Activated CD4-positive, alpha-beta T cell treated with anti-CD3 and anti-CD28 coated beads, Interleukin-2, amount 10 ng/mL, durations not matched to agents 7 days and 5 days (primary cell): ENCODE measurements at regions not wholly inside any gene's neighbourhood (a gene's known extent, or its start where the extent isn't known, plus 50 kb on each side); places are given as distances from the start of the nearest gene placed in this dataset.

Experiments
- CTCF ChIA-PET: fragments of 350-600 bp; sonication (Branson Sonifier 250); formaldehyde crosslinking; loops from one replicate; lab custom pipeline; 2021; ENCODE audit warnings: antibody characterized with exemption; lab: Charles Lee
- POLR2A ChIA-PET: fragments of 350-600 bp; sonication (Branson Sonifier 250); formaldehyde crosslinking; loops from one replicate; lab custom pipeline; 2021; ENCODE audit warnings: antibody characterized with exemption; lab: Charles Lee
- DNase-seq: peaks from one replicate; pipeline ENCODE4 v3.0.0-alpha.2; 2020
- H3K27ac Mint-ChIP-seq: one replicate; pipeline ENCODE4 v1.8.0; 2021; ENCODE audit warnings: mild to moderate bottlenecking, moderate library complexity, mixed read lengths
- H3K27me3 Mint-ChIP-seq: one replicate; pipeline ENCODE4 v1.8.0; 2021; ENCODE audit warnings: mixed read lengths
- H3K36me3 Mint-ChIP-seq: one replicate; pipeline ENCODE4 v1.8.0; 2021; ENCODE audit warnings: low read depth, mixed read lengths
- H3K4me1 Mint-ChIP-seq: one replicate; pipeline ENCODE4 v1.8.0; 2021; ENCODE audit warnings: mixed read lengths
- H3K4me3 Mint-ChIP-seq: one replicate; pipeline ENCODE4 v1.8.0; 2021; ENCODE audit warnings: mild to moderate bottlenecking, moderate library complexity, mixed read lengths
- H3K9me3 Mint-ChIP-seq: one replicate; pipeline ENCODE4 v1.8.0; 2021; ENCODE audit warnings: mixed read lengths

DNA sequence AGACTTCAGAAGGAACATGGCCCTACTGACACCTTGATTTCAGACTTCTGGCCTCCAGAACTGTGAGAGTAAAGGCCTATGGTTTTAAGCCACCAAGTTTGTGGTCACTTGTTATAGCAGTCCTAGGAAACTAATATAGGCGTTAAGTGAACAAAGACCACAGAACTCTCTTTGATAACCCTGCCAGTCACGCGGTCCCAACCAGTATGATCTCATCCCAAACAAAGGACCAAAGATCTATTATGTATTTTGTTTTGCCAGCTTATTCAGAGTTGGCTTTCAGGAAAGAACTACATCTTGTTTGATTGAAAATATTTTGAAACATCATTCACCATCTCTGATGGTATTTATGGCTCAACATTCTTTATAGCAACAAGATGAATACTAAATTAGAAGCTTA is 294.4 kb upstream of the SLCO3A1 start:
- Mint-ChIP-seq H3K4me1 (no peaks in the 10 kb centered on the region), H3K27ac (no peak overlapping the region), H3K27me3 (peaks cover 14% of the 10 kb centered on the region), H3K4me3 (no peak overlapping the region), H3K36me3 (no peaks in the 10 kb centered on the region), H3K9me3 (no peaks in the 10 kb centered on the region)
- CTCF ChIA-PET, result no interaction called here
- DNase-seq, result no peak
- POLR2A ChIA-PET, result no interaction called here

DNA sequence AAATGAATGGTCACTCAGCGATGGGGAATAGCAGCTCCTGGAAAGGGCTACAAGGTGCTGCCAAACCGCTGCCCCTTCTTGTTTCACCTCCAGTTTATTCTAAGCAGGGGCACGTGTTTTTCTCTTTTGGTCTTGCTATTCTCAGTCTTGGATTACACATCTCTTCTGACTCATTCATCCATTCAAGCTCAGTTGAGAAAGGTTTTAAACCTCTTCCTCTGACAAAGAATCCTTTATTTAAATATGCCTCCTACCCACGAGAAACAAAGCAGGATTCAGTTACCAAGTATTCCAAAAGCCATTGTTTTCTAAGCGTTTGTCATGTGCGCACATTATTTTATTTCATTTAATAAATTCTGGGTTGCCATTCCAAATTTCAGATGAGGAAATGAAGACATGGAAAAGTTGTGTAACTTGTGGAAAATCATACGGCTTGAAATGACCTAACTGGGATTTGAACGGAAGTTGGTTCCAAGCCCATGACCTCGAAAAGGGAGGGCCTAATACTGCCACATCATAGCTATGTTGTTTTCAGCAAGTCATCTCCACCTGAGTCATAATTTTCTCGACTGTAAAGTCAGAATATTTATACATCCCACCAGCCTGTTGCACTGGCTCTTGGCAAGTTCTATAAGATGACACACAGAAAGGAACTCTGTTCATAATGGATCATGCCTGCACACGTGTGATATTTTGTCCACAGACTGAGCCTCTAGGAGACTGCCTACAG is 292.0 kb upstream of the SLCO3A1 start:
- no peak for DNase-seq
- no peaks in the 10 kb centered on the region for H3K4me1 Mint-ChIP-seq
- H3K9me3 Mint-ChIP-seq, result no peaks in the 10 kb centered on the region
- H3K27me3 Mint-ChIP-seq, result peaks cover 28% of the 10 kb centered on the region
- ChIA-PET POLR2A (no interaction called here), CTCF (no interaction called here)
- no peak overlapping the region for H3K27ac Mint-ChIP-seq
- H3K4me3 Mint-ChIP-seq, result no peak overlapping the region
- H3K36me3 Mint-ChIP-seq, result no peaks in the 10 kb centered on the region

DNA sequence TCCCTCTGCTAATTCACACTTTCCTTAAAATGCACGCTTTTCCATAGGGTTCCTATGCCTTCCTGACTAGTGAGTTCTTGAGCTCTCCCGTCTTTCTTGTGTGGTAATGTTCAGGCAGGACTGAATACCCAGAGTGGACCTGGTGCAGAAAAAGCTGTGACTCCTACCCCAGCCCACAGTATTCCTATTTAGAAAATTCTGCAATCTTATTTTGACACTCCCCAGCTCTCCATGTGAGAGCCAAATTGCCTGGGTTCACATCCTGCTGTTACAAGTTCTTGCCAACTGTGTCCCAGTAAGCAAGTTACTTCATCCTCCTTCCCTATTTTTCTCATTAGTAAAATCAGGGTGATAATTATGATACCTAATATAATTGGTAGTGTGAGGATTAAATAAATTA is 290.8 kb upstream of the SLCO3A1 start:
- H3K27me3 Mint-ChIP-seq, result peaks cover 37% of the 10 kb centered on the region
- H3K4me1 Mint-ChIP-seq, result no peaks in the 10 kb centered on the region
- no peak overlapping the region for H3K27ac Mint-ChIP-seq
- no peak overlapping the region for H3K4me3 Mint-ChIP-seq
- no peaks in the 10 kb centered on the region for H3K9me3 Mint-ChIP-seq
- POLR2A ChIA-PET, result no interaction called here
- no peaks in the 10 kb centered on the region for H3K36me3 Mint-ChIP-seq
- no peak for DNase-seq
- CTCF ChIA-PET, result no interaction called here

DNA sequence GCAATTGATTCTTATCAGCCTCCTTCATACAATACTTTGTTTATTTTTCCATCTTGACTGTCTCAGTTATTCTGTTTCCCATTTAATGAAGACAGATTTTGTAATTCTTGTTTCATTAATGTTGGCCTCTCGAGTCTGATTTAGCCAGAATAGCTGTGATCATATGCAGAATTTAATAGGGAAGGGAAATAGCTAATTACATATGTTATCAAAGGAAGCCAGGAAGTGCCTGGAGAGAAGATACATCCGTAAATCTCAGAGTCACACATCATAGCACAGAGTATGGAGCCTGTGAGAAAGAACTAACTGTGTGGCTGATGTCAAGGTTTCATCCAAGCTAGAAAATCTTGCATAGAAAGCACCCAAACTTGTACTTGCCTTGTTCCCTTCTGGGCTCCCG is 288.9 kb upstream of the SLCO3A1 start:
- H3K27me3 Mint-ChIP-seq, result peaks cover 55% of the 10 kb centered on the region
- no peaks in the 10 kb centered on the region for H3K9me3 Mint-ChIP-seq
- no peaks in the 10 kb centered on the region for H3K4me1 Mint-ChIP-seq
- no peak overlapping the region for H3K4me3 Mint-ChIP-seq
- DNase-seq, result no peak
- POLR2A ChIA-PET, result no interaction called here
- H3K36me3 Mint-ChIP-seq, result no peaks in the 10 kb centered on the region
- CTCF ChIA-PET, result no interaction called here
- no peak overlapping the region for H3K27ac Mint-ChIP-seq

DNA sequence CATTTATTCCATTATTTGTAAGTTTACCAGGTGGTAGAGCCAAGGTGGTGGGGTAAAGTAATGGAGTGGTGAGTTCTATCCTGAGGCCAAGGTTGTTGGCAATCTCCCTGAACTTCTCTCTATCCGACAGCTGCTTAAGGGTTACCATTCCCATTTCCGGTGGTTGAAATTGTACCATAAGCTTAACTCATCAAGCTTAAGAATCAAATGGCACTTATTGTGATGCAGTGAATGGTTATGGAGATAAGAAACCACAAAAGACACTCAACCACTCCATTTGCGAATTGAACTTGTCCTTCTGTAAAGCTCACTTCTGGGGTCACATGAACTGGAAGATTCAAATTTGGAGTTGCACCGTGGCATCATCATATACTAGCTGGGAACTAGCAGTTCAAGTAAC is 287.4 kb upstream of the SLCO3A1 start:
- H3K36me3 Mint-ChIP-seq, result no peaks in the 10 kb centered on the region
- H3K27me3 Mint-ChIP-seq, result peaks cover 61% of the 10 kb centered on the region
- no peak overlapping the region for H3K27ac Mint-ChIP-seq
- DNase-seq, result no peak
- no peaks in the 10 kb centered on the region for H3K9me3 Mint-ChIP-seq
- ChIA-PET CTCF (no interaction called here), POLR2A (no interaction called here)
- H3K4me1 Mint-ChIP-seq, result no peaks in the 10 kb centered on the region
- H3K4me3 Mint-ChIP-seq, result no peak overlapping the region

DNA sequence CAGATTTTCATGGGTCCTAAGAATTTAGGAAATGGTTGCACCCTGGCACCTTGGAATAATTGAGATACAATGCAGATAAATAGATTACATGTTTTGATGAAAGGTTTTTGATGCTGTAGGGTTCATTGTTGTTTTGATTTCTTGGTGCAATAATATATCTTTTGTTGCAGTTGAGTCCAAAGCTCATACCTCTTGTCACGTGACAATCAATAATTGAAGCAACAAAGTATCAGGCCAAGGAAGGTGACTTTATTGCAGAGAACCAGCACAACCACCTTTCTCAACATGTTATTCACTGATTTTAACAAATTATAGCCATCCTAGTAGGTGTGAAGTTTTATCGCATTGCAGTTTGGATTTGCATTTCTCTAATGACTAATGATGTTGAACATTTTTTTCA is 285.5 kb upstream of the SLCO3A1 start:
- H3K9me3 Mint-ChIP-seq, result no peaks in the 10 kb centered on the region
- H3K36me3 Mint-ChIP-seq, result no peaks in the 10 kb centered on the region
- peaks cover 60% of the 10 kb centered on the region for H3K27me3 Mint-ChIP-seq
- POLR2A ChIA-PET, result no interaction called here
- H3K4me1 Mint-ChIP-seq, result no peaks in the 10 kb centered on the region
- no peak for DNase-seq
- no peak overlapping the region for H3K4me3 Mint-ChIP-seq
- H3K27ac Mint-ChIP-seq, result no peak overlapping the region
- CTCF ChIA-PET, result no interaction called here

DNA sequence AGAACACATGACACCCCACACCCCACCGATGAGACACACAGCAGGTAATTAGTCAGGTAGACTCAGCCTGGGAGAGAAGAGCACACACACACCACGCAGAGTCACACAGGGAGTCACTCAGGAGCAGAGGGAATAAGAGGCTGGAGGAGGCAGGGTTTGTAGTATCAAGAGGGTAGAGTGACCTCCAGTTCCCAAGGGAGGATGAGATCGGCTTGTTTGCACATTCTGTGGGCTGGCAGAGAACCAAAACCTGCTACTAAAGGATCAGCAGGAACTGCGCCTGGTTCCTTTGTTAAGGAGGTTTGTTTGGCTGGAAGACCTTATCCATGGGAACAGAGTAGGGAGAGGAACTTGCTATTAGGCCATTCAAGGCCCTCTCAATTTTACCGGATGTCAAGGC is 281.4 kb upstream of the SLCO3A1 start:
- ChIA-PET CTCF (no interaction called here), POLR2A (no interaction called here)
- Mint-ChIP-seq H3K36me3 (no peaks in the 10 kb centered on the region), H3K4me1 (no peaks in the 10 kb centered on the region), H3K9me3 (no peaks in the 10 kb centered on the region), H3K27me3 (peaks cover 39% of the 10 kb centered on the region), H3K4me3 (no peak overlapping the region), H3K27ac (no peak overlapping the region)
- no peak for DNase-seq

DNA sequence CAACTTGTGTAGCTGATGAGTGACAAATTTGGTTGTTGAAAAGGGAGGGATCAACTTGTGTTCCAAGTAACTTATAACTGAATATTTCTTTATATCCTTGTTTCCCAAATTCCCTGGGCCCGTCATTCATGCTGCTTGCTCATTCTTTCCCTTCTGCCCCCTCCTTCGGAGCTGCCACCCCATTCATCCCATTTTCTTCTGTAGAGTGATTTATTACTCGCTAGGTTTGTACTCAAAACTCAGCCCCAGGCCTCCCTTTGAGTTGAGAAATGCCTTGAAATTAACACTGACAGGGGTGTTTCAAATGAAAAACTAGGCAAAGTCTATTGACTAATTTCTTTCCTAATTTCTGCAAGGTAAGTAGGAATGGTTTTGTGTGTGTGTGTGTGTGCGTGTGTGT is 277.4 kb upstream of the SLCO3A1 start:
- no peak overlapping the region for H3K4me3 Mint-ChIP-seq
- H3K36me3 Mint-ChIP-seq, result no peaks in the 10 kb centered on the region
- H3K9me3 Mint-ChIP-seq, result no peaks in the 10 kb centered on the region
- CTCF ChIA-PET, result no interaction called here
- DNase-seq, result no peak
- peaks cover 17% of the 10 kb centered on the region for H3K27me3 Mint-ChIP-seq
- POLR2A ChIA-PET, result no interaction called here
- no peak overlapping the region for H3K27ac Mint-ChIP-seq
- no peaks in the 10 kb centered on the region for H3K4me1 Mint-ChIP-seq

DNA sequence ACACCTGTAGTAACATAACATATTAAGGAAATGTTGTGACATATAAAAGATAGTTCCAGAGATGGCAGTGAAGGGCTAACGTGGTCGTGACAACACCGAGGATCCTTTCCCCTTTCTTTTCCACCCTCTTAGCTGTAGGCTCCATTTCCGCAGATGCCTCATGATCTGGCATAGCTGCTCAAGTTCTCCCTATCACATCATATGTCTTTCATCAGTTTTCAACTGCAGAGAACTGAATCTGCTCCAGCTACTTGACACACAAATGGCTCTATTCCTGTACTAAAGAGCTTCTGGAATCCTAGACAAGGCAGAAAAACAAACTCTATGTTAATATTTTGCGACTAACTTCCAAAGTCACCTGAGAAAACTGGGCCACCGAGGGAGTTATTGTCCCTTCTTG is 275.0 kb upstream of the SLCO3A1 start:
- Mint-ChIP-seq H3K36me3 (no peaks in the 10 kb centered on the region), H3K27me3 (peaks cover 17% of the 10 kb centered on the region), H3K4me3 (no peak overlapping the region), H3K4me1 (no peaks in the 10 kb centered on the region), H3K27ac (no peak overlapping the region), H3K9me3 (no peaks in the 10 kb centered on the region)
- ChIA-PET CTCF (no interaction called here), POLR2A (no interaction called here)
- no peak for DNase-seq

DNA sequence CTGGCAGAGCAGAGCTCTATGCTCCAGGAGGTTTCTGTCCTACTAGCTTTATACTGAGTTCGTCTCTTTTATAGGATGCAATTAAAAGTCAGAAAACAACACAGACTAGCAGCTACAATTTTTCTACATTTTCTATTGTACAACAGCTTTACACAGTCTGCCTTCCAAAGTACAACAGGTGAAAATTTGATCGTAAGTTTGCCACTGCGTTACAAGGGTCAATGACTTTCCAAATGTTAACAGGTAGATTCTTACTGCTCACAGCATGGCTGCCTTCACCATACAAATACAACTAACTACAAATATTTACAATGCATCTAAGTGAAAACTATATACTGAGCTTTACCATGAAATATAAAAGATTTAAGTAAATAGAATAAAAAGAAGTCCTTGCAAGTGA is 268.6 kb upstream of the SLCO3A1 start:
- peaks cover 19% of the 10 kb centered on the region for H3K27me3 Mint-ChIP-seq
- no peaks in the 10 kb centered on the region for H3K36me3 Mint-ChIP-seq
- H3K4me1 Mint-ChIP-seq, result no peaks in the 10 kb centered on the region
- no peak overlapping the region for H3K4me3 Mint-ChIP-seq
- peaks cover 2% of the 10 kb centered on the region for H3K9me3 Mint-ChIP-seq
- H3K27ac Mint-ChIP-seq, result no peak overlapping the region
- no peak for DNase-seq
- ChIA-PET CTCF (no interaction called here), POLR2A (no interaction called here)

DNA sequence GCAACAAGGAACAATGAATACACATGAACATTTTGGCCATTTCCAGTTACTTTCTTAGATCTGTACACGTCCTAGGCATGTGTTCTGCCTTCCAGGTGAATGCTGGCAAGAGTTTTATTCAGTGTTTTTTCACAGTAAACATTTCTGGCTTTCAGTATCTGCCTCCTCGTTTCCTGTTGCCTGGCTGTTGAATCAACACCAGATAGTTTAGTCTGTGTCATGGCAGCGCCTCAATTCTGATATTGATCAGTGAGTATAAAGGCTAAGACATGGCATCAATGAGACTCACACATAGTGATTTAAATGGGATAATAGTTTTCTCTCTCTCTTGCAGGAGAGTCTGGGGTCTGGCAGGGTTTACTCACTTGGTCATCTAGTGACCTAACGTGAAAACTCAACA is 266.9 kb upstream of the SLCO3A1 start:
- Mint-ChIP-seq H3K9me3 (peaks cover 2% of the 10 kb centered on the region), H3K36me3 (no peaks in the 10 kb centered on the region), H3K27me3 (peaks cover 13% of the 10 kb centered on the region), H3K4me3 (no peak overlapping the region), H3K27ac (no peak overlapping the region), H3K4me1 (no peaks in the 10 kb centered on the region)
- ChIA-PET POLR2A (no interaction called here), CTCF (no interaction called here)
- DNase-seq, result no peak

DNA sequence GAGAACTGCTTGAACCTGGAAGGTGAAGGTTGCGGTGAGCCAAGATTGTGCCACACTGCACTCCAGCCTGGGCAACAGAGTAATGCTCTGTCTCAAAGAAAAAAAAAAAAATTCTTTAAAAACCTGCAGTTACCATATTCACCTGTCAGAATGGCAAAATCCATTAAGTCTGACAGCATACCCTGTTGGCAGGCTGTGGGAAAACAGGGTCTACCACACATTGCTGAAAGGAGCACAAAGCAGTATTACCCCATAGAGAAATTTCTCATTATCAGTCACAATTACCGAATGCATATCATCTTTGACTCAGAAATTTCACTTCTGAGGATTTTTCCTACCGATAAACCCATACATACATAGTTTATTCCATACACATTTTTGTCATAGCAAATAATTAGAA is 264.1 kb upstream of the SLCO3A1 start:
- H3K27ac Mint-ChIP-seq, result no peak overlapping the region
- H3K4me3 Mint-ChIP-seq, result no peak overlapping the region
- peaks cover 5% of the 10 kb centered on the region for H3K4me1 Mint-ChIP-seq
- H3K9me3 Mint-ChIP-seq, result peaks cover 2% of the 10 kb centered on the region
- POLR2A ChIA-PET, result no interaction called here
- H3K36me3 Mint-ChIP-seq, result no peaks in the 10 kb centered on the region
- CTCF ChIA-PET, result no interaction called here
- peaks cover 19% of the 10 kb centered on the region for H3K27me3 Mint-ChIP-seq
- DNase-seq, result peak; percentile 15

DNA sequence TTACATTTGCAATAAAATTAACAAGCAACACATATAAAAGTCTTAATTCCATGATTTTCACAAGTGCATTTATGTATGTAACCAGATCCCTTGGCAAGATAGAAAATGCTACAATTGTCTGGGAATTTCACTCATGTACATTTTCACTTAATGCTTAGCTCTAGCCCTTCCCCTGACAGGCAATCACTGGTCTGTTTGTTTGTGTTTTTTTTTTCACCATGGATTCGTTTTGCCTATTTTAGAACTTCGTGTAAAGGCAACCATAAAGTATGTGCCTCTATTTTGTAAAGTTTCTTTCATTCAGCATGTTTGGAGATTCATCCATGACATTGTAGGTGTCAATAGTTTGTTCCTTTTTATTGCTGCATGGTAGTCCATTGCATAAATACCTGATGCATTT is 260.9 kb upstream of the SLCO3A1 start:
- Mint-ChIP-seq H3K4me1 (peaks cover 5% of the 10 kb centered on the region), H3K27me3 (peaks cover 29% of the 10 kb centered on the region), H3K4me3 (no peak overlapping the region), H3K36me3 (no peaks in the 10 kb centered on the region), H3K9me3 (no peaks in the 10 kb centered on the region), H3K27ac (no peak overlapping the region)
- ChIA-PET CTCF (no interaction called here), POLR2A (no interaction called here)
- DNase-seq, result no peak

DNA sequence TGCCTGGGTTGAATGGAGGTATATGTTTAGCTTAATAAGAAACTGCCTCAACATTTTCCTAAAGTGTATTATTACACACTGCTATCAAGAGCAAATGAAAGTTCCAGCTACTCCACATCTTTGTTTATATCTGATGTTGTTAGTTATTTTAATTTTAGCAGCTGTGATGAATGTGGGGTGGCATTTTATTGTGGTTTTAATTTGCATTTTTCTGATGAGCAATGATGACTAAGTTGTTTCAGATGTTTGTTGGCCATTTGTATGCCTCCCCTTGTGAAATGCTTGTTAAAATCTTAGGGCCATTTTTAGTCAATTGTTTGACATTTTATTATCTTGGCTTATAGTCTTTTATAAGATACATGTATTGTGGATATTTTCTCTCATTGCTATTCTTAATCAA is 260.4 kb upstream of the SLCO3A1 start:
- Mint-ChIP-seq H3K27ac (no peak overlapping the region), H3K4me1 (peaks cover 5% of the 10 kb centered on the region), H3K27me3 (peaks cover 34% of the 10 kb centered on the region), H3K9me3 (no peaks in the 10 kb centered on the region), H3K36me3 (no peaks in the 10 kb centered on the region), H3K4me3 (no peak overlapping the region)
- DNase-seq, result no peak
- CTCF ChIA-PET, result no interaction called here
- POLR2A ChIA-PET, result no interaction called here
